ACHN (cell line): ENCODE measurements at regions not wholly inside any gene's neighbourhood (a gene's known extent, or its start where the extent isn't known, plus 50 kb on each side); places are given as distances from the start of the nearest gene placed in this dataset.
"Not testable (repeated sequence)": the region's sequence is repeated elsewhere in the genome, so short reads cannot be mapped to it uniquely, and the experiment has no call there.

Experiments used
- DNase-seq: peaks from one replicate; pipeline ENCODE4 v3.0.0-alpha.2; 2015
- in situ Hi-C: cut with HindIII; loops from 2 replicates; pipeline ENCODE4 v1.10.0; 2017; ENCODE audit warnings: low sequenced_read_pairs, low pct_ligation_motif_present, low pct_unique_long_range_greater_than_20kb

- in situ Hi-C loops: no loop called here
- no peak for DNase-seq
Observed at GRCh38 chr2:2653231-2653630, 322.2 kb upstream of the MYT1L start.

- in situ Hi-C loops: no loop called here
- DNase-seq: no peak
Observed at GRCh38 chr2:2650608-2651375, 319.7 kb upstream of the MYT1L start.

- in situ Hi-C loops: no loop called here
- DNase-seq: no peak
Observed at GRCh38 chr2:2649109-2650072, 318.3 kb upstream of the MYT1L start.

- in situ Hi-C loops: no loop called here
- no peak for DNase-seq
Observed at GRCh38 chr2:2648094-2648493, 317.0 kb upstream of the MYT1L start.

- in situ Hi-C loops: no loop called here
- DNase-seq: peak; percentile 57
Observed at GRCh38 chr2:2647141-2647541, 316.1 kb upstream of the MYT1L start.

GRCh38 chr2:2646433-2647051 is 315.5 kb upstream of the MYT1L start:
- peak; percentile 38 for DNase-seq
- in situ Hi-C loops: no loop called here

GRCh38 chr2:2645162-2645855 is 314.2 kb upstream of the MYT1L start:
- no peak for DNase-seq
- in situ Hi-C loops: no loop called here

- in situ Hi-C loops: not testable (repeated sequence)
Observed at GRCh38 chr2:2644751-2645150, 313.7 kb upstream of the MYT1L start.

GRCh38 chr2:2644040-2644439 is 313.0 kb upstream of the MYT1L start:
- no peak for DNase-seq
- in situ Hi-C loops: no loop called here

More at GRCh38 chr2:2644751-2645150, 313.7 kb upstream of the MYT1L start:
- DNase-seq: not testable (repeated sequence)

GRCh38 chr2:2642906-2643890 is 312.1 kb upstream of the MYT1L start:
- no peak for DNase-seq
- in situ Hi-C loops: no loop called here

GRCh38 chr2:2641541-2642410 is 310.7 kb upstream of the MYT1L start:
- in situ Hi-C loops: no loop called here
- DNase-seq: no peak

GRCh38 chr2:2640818-2641217 is 309.7 kb upstream of the MYT1L start:
- DNase-seq: no peak
- in situ Hi-C loops: no loop called here

GRCh38 chr2:2640371-2640770 is 309.3 kb upstream of the MYT1L start:
- in situ Hi-C loops: no loop called here
- no peak for DNase-seq

- in situ Hi-C loops: no loop called here
- no peak for DNase-seq
Observed at GRCh38 chr2:2639251-2640139, 308.4 kb upstream of the MYT1L start.

GRCh38 chr2:2638547-2639220 is 307.6 kb upstream of the MYT1L start:
- in situ Hi-C loops: no loop called here
- no peak for DNase-seq
